ENCODE measurements at regions not wholly inside any gene's neighbourhood (a gene's known extent, or its start where the extent isn't known, plus 50 kb on each side); places are given as distances from the start of the nearest gene placed in this dataset.

- H3K9me3 ChIP-seq (ENCODE audit: low read depth), result no peaks in the 10 kb centered on the region
- no peaks in the 10 kb centered on the region for H3F3A ChIP-seq (ENCODE audit: insufficient read depth)
- no peak overlapping the region for H3K4me3 ChIP-seq
- no peaks in the 10 kb centered on the region for H4K20me1 ChIP-seq (ENCODE audit: insufficient read depth)
- H3K9me2 ChIP-seq (ENCODE audit: insufficient read depth), result no peaks in the 10 kb centered on the region
- H3K4me2 ChIP-seq (ENCODE audit: unreplicated experiment), result no peak overlapping the region
- in situ Hi-C loops (cut with MboI), result no loop called here
- TF ChIP-seq EZH2 (IDR thresholded peaks at IDR 0.05; ENCODE audit: insufficient read depth, poor library complexity, severe bottlenecking) (no peak), EZH2phosphoT487 (IDR thresholded peaks at IDR 0.05; ENCODE audit: insufficient read depth, low read depth) (no peak)
- H3K27me3 ChIP-seq (replicated peaks; ENCODE audit: insufficient read depth), result peaks cover 36% of the 10 kb centered on the region
- no peak overlapping the region for H2AFZ ChIP-seq
- no peak overlapping the region for H3K27ac ChIP-seq
- WGBS, 2 experiments (ENCODE audit: low coverage in 1 of 2, low lambda C conversion rate in 2 of 2, missing lambda C conversion rate in 2 of 2), result 31 to 36% methylated on average over 7 of the region's 7 CpGs
- H3K36me3 ChIP-seq (ENCODE audit: low read depth), result no peaks in the 10 kb centered on the region
- H3K9ac ChIP-seq, result no peak overlapping the region
- no peaks in the 10 kb centered on the region for H3K4me1 ChIP-seq (ENCODE audit: insufficient read depth)
- no peak for DNase-seq
- no peaks in the 10 kb centered on the region for H3K79me2 ChIP-seq (ENCODE audit: insufficient read depth)
These were observed 110.5 kb upstream of the NCK2 start for GRCh38 chr2:105634198-105634597.

DNA sequence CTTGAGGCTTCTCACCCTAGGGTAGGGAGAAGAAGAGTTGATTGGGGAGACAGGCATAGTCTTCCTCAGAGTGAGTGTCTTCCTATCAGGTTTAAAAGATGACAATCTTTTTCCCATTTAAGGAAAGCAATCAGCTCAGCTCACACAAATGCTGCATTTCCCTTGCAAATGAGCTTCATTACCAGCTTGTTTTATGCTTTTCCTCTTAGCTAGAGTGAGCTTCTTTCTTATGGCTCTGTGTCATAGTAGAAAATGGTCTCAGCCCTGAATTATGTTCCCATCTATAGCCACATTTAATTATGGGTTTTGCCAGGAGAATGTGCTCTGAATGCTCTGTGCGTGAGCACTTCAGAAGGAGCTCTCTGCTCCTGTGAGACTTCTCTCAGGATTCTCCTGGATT lies 112.8 kb upstream of the NCK2 start:
- Histone ChIP-seq H3K4me2 (ENCODE audit: unreplicated experiment) (no peak overlapping the region), H3K36me3 (ENCODE audit: low read depth) (no peaks in the 10 kb centered on the region), H3F3A (ENCODE audit: insufficient read depth) (no peaks in the 10 kb centered on the region), H3K9me2 (ENCODE audit: insufficient read depth) (no peaks in the 10 kb centered on the region), H3K9ac (no peak overlapping the region), H3K27me3 (replicated peaks; ENCODE audit: insufficient read depth) (peaks cover 32% of the 10 kb centered on the region), H3K27ac (no peak overlapping the region), H3K9me3 (ENCODE audit: low read depth) (no peaks in the 10 kb centered on the region), H3K4me1 (ENCODE audit: insufficient read depth) (no peaks in the 10 kb centered on the region), H4K20me1 (ENCODE audit: insufficient read depth) (no peaks in the 10 kb centered on the region), H3K4me3 (no peak overlapping the region), H2AFZ (no peak overlapping the region), H3K79me2 (ENCODE audit: insufficient read depth) (no peaks in the 10 kb centered on the region)
- no peak for DNase-seq
- in situ Hi-C loops (cut with MboI), result no loop called here
- 64 to 75% methylated on average over 1 of the region's 1 CpG for WGBS, 2 experiments (ENCODE audit: low coverage in 1 of 2, low lambda C conversion rate in 2 of 2, missing lambda C conversion rate in 2 of 2)
- TF ChIP-seq EZH2 (IDR thresholded peaks at IDR 0.05; ENCODE audit: insufficient read depth, poor library complexity, severe bottlenecking) (no peak), EZH2phosphoT487 (IDR thresholded peaks at IDR 0.05; ENCODE audit: insufficient read depth, low read depth) (no peak)

- H3K9me3 ChIP-seq (ENCODE audit: low read depth), result no peaks in the 10 kb centered on the region
- no peak overlapping the region for H3K9ac ChIP-seq
- H3K4me3 ChIP-seq, result no peak overlapping the region
- H3F3A ChIP-seq (ENCODE audit: insufficient read depth), result no peaks in the 10 kb centered on the region
- H3K4me2 ChIP-seq (ENCODE audit: unreplicated experiment), result no peak overlapping the region
- 52 to 55% methylated on average over 9 of the region's 9 CpGs for WGBS, 2 experiments (ENCODE audit: low coverage in 1 of 2, low lambda C conversion rate in 2 of 2, missing lambda C conversion rate in 2 of 2)
- H4K20me1 ChIP-seq (ENCODE audit: insufficient read depth), result no peaks in the 10 kb centered on the region
- no peak for DNase-seq
- in situ Hi-C loops (cut with MboI), result no loop called here
- H3K9me2 ChIP-seq (ENCODE audit: insufficient read depth), result no peaks in the 10 kb centered on the region
- H3K27me3 ChIP-seq (replicated peaks; ENCODE audit: insufficient read depth), result peaks cover 32% of the 10 kb centered on the region
- H3K36me3 ChIP-seq (ENCODE audit: low read depth), result no peaks in the 10 kb centered on the region
- no peak overlapping the region for H3K27ac ChIP-seq
- TF ChIP-seq EZH2 (IDR thresholded peaks at IDR 0.05; ENCODE audit: insufficient read depth, poor library complexity, severe bottlenecking) (no peak), EZH2phosphoT487 (IDR thresholded peaks at IDR 0.05; ENCODE audit: insufficient read depth, low read depth) (no peak)
- no peak overlapping the region for H2AFZ ChIP-seq
- no peaks in the 10 kb centered on the region for H3K4me1 ChIP-seq (ENCODE audit: insufficient read depth)
- H3K79me2 ChIP-seq (ENCODE audit: insufficient read depth), result no peaks in the 10 kb centered on the region
These were observed 113.7 kb upstream of the NCK2 start for GRCh38 chr2:105631011-105631410.

GRCh38 chr2:105629634-105630033 lies 115.1 kb upstream of the NCK2 start:
- no peaks in the 10 kb centered on the region for H4K20me1 ChIP-seq (ENCODE audit: insufficient read depth)
- H3K4me2 ChIP-seq (ENCODE audit: unreplicated experiment), result no peak overlapping the region
- H3K27ac ChIP-seq, result no peak overlapping the region
- no peak overlapping the region for H3K4me3 ChIP-seq
- TF ChIP-seq EZH2phosphoT487 (IDR thresholded peaks at IDR 0.05; ENCODE audit: insufficient read depth, low read depth) (no peak), EZH2 (IDR thresholded peaks at IDR 0.05; ENCODE audit: insufficient read depth, poor library complexity, severe bottlenecking) (no peak)
- H3K9me2 ChIP-seq (ENCODE audit: insufficient read depth), result no peaks in the 10 kb centered on the region
- in situ Hi-C loops (cut with MboI), result no loop called here
- H3K36me3 ChIP-seq (ENCODE audit: low read depth), result no peaks in the 10 kb centered on the region
- H3K79me2 ChIP-seq (ENCODE audit: insufficient read depth), result no peaks in the 10 kb centered on the region
- no peak overlapping the region for H3K9ac ChIP-seq
- no peak for DNase-seq
- 44 to 52% methylated on average over 1 of the region's 1 CpG for WGBS, 2 experiments (ENCODE audit: low coverage in 1 of 2, low lambda C conversion rate in 2 of 2, missing lambda C conversion rate in 2 of 2)
- no peaks in the 10 kb centered on the region for H3F3A ChIP-seq (ENCODE audit: insufficient read depth)
- no peaks in the 10 kb centered on the region for H3K4me1 ChIP-seq (ENCODE audit: insufficient read depth)
- H3K9me3 ChIP-seq (ENCODE audit: low read depth), result no peaks in the 10 kb centered on the region
- H2AFZ ChIP-seq, result no peak overlapping the region
- H3K27me3 ChIP-seq (replicated peaks; ENCODE audit: insufficient read depth), result peaks cover 32% of the 10 kb centered on the region

- Histone ChIP-seq H3K27ac (no peak overlapping the region), H4K20me1 (ENCODE audit: insufficient read depth) (no peaks in the 10 kb centered on the region), H2AFZ (no peak overlapping the region), H3K4me1 (ENCODE audit: insufficient read depth) (no peaks in the 10 kb centered on the region), H3K4me3 (no peak overlapping the region), H3K79me2 (ENCODE audit: insufficient read depth) (no peaks in the 10 kb centered on the region), H3K36me3 (ENCODE audit: low read depth) (no peaks in the 10 kb centered on the region), H3F3A (ENCODE audit: insufficient read depth) (no peaks in the 10 kb centered on the region), H3K9me2 (ENCODE audit: insufficient read depth) (no peaks in the 10 kb centered on the region), H3K27me3 (replicated peaks; ENCODE audit: insufficient read depth) (peaks cover 22% of the 10 kb centered on the region), H3K9ac (no peak overlapping the region), H3K9me3 (ENCODE audit: low read depth) (no peaks in the 10 kb centered on the region), H3K4me2 (ENCODE audit: unreplicated experiment) (no peak overlapping the region)
- TF ChIP-seq EZH2phosphoT487 (IDR thresholded peaks at IDR 0.05; ENCODE audit: insufficient read depth, low read depth) (no peak), EZH2 (IDR thresholded peaks at IDR 0.05; ENCODE audit: insufficient read depth, poor library complexity, severe bottlenecking) (no peak)
- in situ Hi-C loops (cut with MboI), result no loop called here
- DNase-seq, result no peak
- 21 to 27% methylated on average over 3 of the region's 3 CpGs for WGBS, 2 experiments (ENCODE audit: low coverage in 1 of 2, low lambda C conversion rate in 2 of 2, missing lambda C conversion rate in 2 of 2)
These were observed 117.2 kb upstream of the NCK2 start for GRCh38 chr2:105627534-105627933.
